RPMI7951 (cell line): ENCODE measurements at regions not wholly inside any gene's neighbourhood (a gene's known extent, or its start where the extent isn't known, plus 50 kb on each side); places are given as distances from the start of the nearest gene placed in this dataset.

Experiments
- DNase-seq: peaks from one replicate; pipeline ENCODE4 v3.0.0-alpha.2; 2012; ENCODE audit warnings: low read depth

- no peak for DNase-seq
Observed at GRCh38 chr12:93177208-93178153, 200.2 kb upstream of the NUDT4 start.

DNA sequence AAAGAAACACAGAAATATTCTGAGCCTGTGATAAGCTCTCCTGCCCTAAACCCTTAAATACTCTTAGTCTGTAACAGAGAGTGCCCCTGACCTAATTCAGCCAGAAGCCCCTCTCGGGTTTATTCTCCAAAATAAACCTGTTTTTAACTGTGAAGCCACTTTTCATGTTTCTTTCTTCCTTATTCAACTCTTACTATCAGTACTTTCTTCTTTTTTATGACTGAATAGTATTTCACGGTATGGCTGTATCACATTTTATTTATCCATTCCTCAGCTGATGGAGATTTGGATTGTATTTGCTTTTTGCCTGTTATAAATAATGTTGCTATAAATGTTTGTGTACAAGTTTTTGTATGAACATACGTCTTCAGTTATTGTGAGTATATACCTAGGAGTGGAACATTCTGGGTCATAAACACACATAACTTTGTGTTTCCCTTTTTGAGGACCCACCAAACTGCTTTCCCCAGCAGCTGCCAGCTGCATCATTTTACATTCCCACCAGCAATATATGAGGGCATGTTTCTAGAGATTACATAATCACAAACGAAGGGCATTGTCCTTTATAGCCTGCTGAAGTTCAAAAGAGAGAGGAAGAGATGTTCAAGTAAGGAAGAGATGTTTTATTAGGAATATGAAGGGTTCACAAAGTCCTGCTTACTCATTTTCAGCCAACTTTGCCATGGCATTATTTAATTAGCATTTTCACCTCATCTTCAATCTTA, 199.4 kb upstream of the NUDT4 start:
- DNase-seq: no peak

DNA sequence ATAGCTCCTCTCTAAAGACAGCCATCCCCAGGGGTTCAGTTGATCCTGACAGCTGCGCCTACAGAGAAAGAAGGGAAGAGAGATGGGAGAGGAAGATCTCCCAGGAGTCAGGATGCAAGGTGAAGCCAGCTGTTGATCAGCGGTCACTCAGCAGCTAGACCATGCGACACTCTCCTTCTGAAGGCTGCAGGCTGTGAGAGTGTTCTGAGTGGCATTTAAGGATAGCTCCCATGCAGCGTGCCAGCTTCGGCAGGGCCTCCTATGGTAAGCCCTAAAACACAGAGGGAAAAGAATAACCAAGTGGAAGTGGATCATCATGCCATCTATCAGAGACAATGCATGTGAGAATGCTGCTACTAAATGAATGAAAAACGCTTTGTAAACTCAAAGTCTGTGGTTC, 197.9 kb upstream of the NUDT4 start:
- DNase-seq: no peak

DNA sequence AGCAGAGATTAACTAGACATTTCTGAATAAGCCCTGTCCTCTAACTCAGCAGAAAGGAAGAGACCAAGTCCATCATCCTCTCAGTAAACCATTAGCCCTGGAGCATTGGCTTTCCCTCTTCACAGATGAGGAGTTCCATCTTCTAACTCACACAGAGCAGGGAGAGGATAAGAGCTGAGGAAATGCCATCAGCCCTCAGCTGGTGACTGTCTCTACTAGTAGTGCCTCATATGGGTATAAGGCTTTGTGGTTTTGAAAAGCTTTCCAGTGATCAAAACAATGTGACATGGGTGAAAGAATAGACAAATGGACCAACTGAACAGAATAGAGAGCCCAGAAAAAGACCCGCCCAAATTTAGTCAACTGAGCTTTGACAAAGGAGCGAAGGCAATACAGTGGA, 197.2 kb upstream of the NUDT4 start:
- DNase-seq: no peak

DNA sequence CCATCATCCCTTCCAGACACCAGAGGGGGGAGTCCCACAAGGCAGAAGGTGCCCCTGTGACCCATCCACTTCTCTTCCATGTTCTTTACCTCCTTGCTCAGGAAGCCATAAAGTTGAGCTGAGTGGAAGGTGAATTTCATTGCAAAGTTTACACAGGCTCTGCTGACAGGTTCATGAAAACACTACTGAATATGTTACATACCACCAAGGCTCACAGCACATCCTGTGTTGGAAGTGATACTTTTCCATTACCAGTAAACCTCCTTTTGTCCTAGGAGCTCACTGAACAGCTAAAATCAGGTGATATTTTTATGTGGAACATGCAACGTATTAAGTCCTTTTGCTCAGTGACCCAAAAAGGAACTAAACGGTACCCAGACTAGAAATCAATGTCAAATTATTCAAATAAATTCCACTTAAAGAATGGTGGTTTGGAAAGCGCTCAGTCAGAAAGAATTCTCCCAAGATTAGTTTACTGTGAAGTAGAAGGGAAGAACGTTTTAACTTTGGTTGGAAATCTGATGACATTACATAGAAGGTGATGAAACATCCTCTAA, 196.2 kb upstream of the NUDT4 start:
- no peak for DNase-seq

DNA sequence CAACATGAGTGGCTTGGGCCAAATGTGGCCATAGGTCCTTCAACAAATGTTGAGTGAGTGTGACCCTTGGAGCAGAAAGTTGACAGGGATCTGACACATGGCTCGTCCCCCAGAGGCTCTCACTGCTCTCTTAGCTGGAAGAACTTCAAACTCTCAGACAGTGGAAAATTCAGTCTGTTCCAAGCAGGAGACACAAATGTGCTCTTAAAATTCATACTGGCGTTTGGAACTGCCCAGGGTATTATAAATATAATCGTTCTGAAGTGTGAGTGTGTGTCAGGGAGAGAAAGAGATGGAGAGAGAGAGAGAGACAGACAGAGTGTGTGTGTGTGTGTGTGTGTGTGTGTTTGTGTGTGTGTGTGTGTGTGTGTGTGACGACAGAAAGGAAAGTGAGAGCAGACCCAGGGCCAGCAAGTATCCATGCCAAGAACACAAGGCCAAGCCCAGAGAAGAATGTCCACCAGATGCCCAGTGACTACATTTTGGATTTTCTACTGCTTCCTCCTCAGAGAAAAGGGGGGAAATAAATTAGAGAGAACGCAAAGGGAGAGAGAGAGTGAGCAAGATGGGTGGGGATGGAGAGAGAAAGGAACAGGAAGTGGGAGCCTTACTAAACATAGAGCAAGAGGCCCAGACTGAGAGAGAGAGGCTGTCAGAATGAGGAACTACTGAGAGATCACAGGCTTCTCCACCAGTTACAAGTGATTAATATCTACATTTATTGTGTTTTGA, 193.6 kb upstream of the NUDT4 start:
- no peak for DNase-seq

- DNase-seq: no peak
Observed at GRCh38 chr12:93184672-93185368, 192.9 kb upstream of the NUDT4 start.

DNA sequence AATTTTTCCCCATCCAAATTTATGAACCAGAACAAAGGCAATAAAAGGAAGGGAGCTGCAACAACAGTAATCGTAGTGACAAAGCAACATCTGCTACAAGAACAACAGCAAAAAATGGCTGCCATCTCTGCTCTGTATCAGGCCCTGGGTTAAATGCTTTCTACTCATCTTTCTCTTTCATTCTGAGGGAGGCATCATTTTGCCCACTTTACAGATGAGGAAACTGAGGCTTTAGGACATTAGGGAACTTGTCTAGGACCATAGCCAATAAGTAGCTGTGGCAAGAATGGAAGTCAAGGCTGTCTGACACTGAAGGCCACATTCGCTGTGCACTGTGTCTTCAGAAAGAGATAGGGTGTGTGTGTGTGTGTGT, 192.4 kb upstream of the NUDT4 start:
- DNase-seq: no peak

- DNase-seq: no peak
Observed at GRCh38 chr12:93186131-93186530, 191.6 kb upstream of the NUDT4 start.

DNA sequence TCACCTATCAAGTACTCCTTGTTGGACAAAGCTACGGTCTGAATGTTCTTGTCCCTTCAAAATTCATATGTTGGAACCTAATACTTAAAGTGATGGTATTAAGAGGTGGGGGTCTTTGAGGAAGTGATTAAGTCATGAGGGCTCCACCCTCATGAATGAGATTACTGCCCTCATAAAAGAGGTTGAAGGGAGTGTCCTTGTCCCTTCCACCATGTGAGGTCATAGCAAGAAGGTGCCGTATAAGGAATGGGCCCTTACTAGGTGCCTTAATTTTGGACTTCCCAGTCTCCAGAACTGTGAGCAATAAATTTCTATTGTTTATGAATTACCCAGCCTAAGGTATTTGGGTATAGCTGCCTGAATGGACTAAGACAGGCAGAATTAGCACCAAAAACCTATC, 191.1 kb upstream of the NUDT4 start:
- no peak for DNase-seq

DNA sequence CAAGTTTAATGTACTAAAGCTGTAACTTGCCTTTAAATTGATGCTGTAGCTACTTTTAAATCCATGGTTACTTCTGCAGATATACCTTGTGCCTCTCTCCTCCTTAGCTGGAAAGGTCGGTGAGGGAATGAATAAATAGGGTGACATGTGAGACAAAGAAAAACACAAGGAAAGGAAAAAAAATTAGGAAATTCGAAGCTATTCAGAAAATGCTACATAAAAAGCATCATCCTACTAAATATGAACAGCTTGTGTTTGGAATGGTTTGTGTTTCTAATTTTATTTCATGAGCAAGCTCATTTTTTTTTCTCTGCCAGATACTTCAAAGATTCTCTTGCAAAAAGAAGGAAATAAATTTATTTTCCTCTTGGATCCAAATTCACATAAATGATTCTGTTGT, 186.3 kb upstream of the NUDT4 start:
- DNase-seq: no peak

- no peak for DNase-seq
Observed at GRCh38 chr12:93191956-93192355, 185.8 kb upstream of the NUDT4 start.

DNA sequence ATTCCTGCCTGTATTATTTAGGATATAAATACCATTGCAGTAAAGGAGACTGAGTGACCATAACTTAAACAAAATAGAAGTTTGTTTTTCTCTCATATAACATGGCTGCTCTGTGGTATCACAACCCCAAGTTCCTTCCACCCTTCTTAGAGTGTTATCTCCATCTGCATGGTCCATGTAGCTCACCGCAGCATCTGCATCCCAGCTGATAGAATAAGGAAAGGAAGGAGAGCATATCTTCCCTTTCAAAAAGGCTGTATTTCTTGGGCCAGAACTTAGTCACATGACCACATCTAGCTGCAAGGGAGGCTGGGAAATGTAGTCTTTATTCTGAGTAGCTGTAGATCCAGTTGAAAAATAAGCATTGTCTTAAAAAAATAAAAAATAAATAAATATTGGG, 184.8 kb upstream of the NUDT4 start:
- DNase-seq: no peak

GRCh38 chr12:93195511-93195910, 182.2 kb upstream of the NUDT4 start:
- DNase-seq: no peak

DNA sequence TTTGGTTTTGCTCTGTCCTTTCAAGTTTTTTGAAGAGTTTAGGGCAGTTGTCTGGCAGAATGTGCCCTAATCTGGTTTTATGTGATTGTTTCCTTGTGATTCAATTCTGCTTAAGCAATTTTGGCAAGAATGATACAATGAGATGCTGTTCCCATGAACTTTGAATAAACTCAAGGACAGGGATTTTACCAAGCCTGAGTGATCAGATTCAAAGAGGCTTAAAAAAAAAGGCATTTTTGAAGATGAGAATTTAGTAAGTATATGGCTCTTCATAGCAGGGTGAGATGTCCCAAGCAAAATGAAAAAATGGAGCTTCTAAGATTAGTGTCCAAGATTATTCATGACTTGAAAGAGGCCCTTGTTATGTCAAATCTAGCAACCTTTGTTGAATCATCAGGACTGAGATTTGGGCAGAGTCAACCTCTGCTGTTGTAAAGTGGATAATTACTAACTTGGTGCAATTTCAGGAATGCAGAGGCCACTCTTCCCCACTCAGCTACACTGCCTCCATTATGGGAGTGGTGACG, 180.6 kb upstream of the NUDT4 start:
- DNase-seq: peak; percentile 39

DNA sequence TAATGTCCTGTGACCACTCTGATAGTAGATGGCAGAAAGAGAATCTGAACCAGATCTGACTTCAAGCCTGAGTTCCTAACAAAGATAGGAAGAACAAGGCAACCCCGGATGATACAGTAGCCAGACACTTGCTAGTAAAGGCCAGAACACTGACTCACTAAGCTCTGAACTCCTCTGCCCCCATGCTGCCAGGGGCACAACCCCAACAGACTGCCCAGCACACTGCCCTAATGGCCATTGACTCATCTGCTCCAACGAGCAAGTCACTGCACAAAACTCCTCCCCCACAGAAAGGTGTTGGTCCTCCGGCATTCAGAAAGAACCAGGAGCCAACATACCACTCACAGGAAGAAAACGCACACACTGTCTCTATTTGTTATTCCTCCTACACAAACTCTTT, 179.6 kb upstream of the NUDT4 start:
- peak; percentile 87 for DNase-seq

- no peak for DNase-seq
Observed at GRCh38 chr12:93199831-93200236, 177.9 kb upstream of the NUDT4 start.

GRCh38 chr12:93200291-93200917, 177.3 kb upstream of the NUDT4 start:
- DNase-seq: no peak

- DNase-seq: no peak
Observed at GRCh38 chr12:93201990-93202389, 175.7 kb upstream of the NUDT4 start.

- DNase-seq: no peak
Observed at GRCh38 chr12:93202688-93203087, 175.0 kb upstream of the NUDT4 start.

- no peak for DNase-seq
Observed at GRCh38 chr12:93203361-93203760, 174.4 kb upstream of the NUDT4 start.
